ENCODE measurements at regions not wholly inside any gene's neighbourhood (a gene's known extent, or its start where the extent isn't known, plus 50 kb on each side); places are given as distances from the start of the nearest gene placed in this dataset.

DNA sequence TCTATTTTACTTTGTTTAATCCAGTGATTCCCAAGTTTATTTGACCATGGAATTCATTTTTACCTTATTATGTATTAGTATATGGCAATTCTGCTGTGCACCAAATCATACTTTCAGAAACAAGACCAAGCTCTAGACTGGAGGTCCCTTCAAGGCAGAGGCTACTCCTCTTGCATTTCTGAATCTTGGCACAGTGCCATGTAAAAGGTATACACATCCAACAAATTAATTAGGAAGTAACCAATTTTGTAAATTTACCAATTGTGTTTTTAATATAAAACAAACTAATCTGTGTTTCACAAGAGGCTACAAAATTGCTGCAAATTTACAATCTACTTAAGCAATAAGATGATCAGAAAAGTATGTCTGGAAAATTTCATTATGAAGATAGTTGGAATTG, 712.2 kb upstream of the HS3ST1 start:
- intact Hi-C loops (cut with micrococcal nuclease; ENCODE audit: unreplicated experiment): no loop called here
- CTCF ChIA-PET: no interaction called here
- Histone ChIP-seq H3K4me3 (ENCODE audit: low read depth, low read length, poor library complexity, severe bottlenecking) (no peak overlapping the region), H3K36me3 (ENCODE audit: insufficient read depth, low read length, poor library complexity, severe bottlenecking) (no peaks in the 10 kb centered on the region), H3K4me1 (ENCODE audit: insufficient read depth, low read length, poor library complexity, severe bottlenecking) (no peaks in the 10 kb centered on the region), H3K27me3 (replicated peaks; ENCODE audit: insufficient read depth, low read depth, low read length, poor library complexity) (no peaks in the 10 kb centered on the region), H3K27ac (ENCODE audit: low read depth, low read length, poor library complexity, severe bottlenecking) (no peak overlapping the region), H3K9me3 (ENCODE audit: low read depth, low read length, poor library complexity, severe bottlenecking) (peaks cover 28% of the 10 kb centered on the region)
- TF ChIP-seq, protein P1, sequence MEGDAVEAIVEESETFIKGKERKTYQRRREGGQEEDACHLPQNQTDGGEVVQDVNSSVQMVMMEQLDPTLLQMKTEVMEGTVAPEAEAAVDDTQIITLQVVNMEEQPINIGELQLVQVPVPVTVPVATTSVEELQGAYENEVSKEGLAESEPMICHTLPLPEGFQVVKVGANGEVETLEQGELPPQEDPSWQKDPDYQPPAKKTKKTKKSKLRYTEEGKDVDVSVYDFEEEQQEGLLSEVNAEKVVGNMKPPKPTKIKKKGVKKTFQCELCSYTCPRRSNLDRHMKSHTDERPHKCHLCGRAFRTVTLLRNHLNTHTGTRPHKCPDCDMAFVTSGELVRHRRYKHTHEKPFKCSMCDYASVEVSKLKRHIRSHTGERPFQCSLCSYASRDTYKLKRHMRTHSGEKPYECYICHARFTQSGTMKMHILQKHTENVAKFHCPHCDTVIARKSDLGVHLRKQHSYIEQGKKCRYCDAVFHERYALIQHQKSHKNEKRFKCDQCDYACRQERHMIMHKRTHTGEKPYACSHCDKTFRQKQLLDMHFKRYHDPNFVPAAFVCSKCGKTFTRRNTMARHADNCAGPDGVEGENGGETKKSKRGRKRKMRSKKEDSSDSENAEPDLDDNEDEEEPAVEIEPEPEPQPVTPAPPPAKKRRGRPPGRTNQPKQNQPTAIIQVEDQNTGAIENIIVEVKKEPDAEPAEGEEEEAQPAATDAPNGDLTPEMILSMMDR (conservative IDR thresholded peaks at IDR 0.05; ENCODE audit: low read depth, low read length): no peak
- no peak for TF ChIP-seq EZH2 (IDR thresholded peaks at IDR 0.05; ENCODE audit: borderline replicate concordance, low read depth, low read length, poor library complexity, severe bottlenecking)
- POLR2A ChIA-PET (ENCODE audit: low non-redundant PET): no interaction called here
- no peak for DNase-seq (ENCODE audit: low spot score)
- BruUV-seq (replicated peaks): no TSS peak

DNA sequence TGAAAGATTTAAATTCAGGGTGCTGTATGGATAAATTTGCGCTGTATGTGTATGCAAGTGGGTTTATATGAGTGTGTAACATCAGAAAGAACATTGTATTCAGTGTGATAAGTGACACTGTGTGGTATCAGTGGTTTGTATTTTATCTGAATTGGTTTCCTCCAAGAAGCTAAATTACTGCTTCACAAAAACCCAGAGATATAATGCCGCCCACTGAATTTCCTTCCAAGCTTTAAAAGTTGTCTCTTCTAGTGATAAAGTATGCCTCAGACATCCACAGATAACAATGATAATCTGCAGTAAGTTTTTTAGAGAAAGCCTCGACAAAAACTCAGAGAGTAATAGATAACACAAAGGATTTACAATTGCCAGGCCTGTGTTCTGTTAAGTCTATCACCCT, 710.6 kb upstream of the HS3ST1 start:
- Histone ChIP-seq H3K4me1 (ENCODE audit: insufficient read depth, low read length, poor library complexity, severe bottlenecking) (no peaks in the 10 kb centered on the region), H3K27ac (ENCODE audit: low read depth, low read length, poor library complexity, severe bottlenecking) (no peak overlapping the region), H3K27me3 (replicated peaks; ENCODE audit: insufficient read depth, low read depth, low read length, poor library complexity) (no peaks in the 10 kb centered on the region), H3K4me3 (ENCODE audit: low read depth, low read length, poor library complexity, severe bottlenecking) (no peak overlapping the region), H3K9me3 (ENCODE audit: low read depth, low read length, poor library complexity, severe bottlenecking) (peaks cover 29% of the 10 kb centered on the region), H3K36me3 (ENCODE audit: insufficient read depth, low read length, poor library complexity, severe bottlenecking) (no peaks in the 10 kb centered on the region)
- no TSS peak for BruUV-seq (replicated peaks)
- POLR2A ChIA-PET (ENCODE audit: low non-redundant PET): no interaction called here
- no peak for TF ChIP-seq EZH2 (IDR thresholded peaks at IDR 0.05; ENCODE audit: borderline replicate concordance, low read depth, low read length, poor library complexity, severe bottlenecking)
- TF ChIP-seq, protein P1 (conservative IDR thresholded peaks at IDR 0.05; ENCODE audit: low read depth, low read length): no peak
- intact Hi-C loops (cut with micrococcal nuclease; ENCODE audit: unreplicated experiment): no loop called here
- DNase-seq (ENCODE audit: low spot score): no peak
- CTCF ChIA-PET: no interaction called here

DNA sequence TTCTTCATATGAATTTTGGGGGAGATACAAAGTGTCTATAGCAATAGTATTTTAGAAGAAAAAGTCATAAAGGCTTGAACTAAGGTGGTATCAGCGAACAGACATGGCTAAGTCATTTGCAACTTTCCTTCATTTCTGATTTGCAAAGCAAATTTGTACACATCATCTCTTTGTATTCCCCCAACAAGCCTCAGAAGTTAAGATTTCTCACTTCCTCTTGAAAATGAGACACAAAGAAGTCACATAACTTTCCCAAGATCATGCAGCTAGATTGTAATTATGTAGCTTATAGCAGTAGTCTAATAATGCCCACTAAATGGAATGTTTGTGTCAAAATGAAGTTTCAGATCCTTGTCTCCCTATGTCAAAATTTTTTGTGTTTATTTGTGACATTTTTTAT, 709.8 kb upstream of the HS3ST1 start:
- intact Hi-C loops (cut with micrococcal nuclease; ENCODE audit: unreplicated experiment): no loop called here
- Histone ChIP-seq H3K27me3 (replicated peaks; ENCODE audit: insufficient read depth, low read depth, low read length, poor library complexity) (no peaks in the 10 kb centered on the region), H3K4me1 (ENCODE audit: insufficient read depth, low read length, poor library complexity, severe bottlenecking) (no peaks in the 10 kb centered on the region), H3K36me3 (ENCODE audit: insufficient read depth, low read length, poor library complexity, severe bottlenecking) (no peaks in the 10 kb centered on the region), H3K9me3 (ENCODE audit: low read depth, low read length, poor library complexity, severe bottlenecking) (peaks cover 37% of the 10 kb centered on the region), H3K27ac (ENCODE audit: low read depth, low read length, poor library complexity, severe bottlenecking) (no peak overlapping the region), H3K4me3 (ENCODE audit: low read depth, low read length, poor library complexity, severe bottlenecking) (no peak overlapping the region)
- DNase-seq (ENCODE audit: low spot score): no peak
- TF ChIP-seq, protein P1 (conservative IDR thresholded peaks at IDR 0.05; ENCODE audit: low read depth, low read length): no peak
- TF ChIP-seq EZH2 (IDR thresholded peaks at IDR 0.05; ENCODE audit: borderline replicate concordance, low read depth, low read length, poor library complexity, severe bottlenecking): no peak
- CTCF ChIA-PET: no interaction called here
- POLR2A ChIA-PET (ENCODE audit: low non-redundant PET): no interaction called here
- no TSS peak for BruUV-seq (replicated peaks)

All from A673 (cell line).